ENCODE measurements at regions not wholly inside any gene's neighbourhood (a gene's known extent, or its start where the extent isn't known, plus 50 kb on each side); places are given as distances from the start of the nearest gene placed in this dataset.

DNA sequence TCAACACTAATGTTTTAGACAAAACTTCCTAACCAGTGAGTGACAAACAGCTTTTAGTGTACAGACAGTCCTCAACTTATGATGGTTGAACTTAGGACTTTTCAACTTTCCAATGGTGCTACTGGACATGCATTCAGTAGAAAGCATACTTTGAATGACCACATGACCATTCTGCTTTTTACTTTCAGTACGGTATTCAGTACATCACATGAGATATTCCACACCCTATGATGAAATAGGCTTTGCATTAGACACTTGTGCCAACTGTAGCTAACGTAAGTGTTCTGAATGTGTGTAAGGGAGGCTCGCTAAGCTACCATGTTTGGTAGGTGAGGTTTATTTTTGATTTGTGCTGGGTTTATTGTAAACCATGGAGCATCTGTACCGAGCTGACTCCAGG lies 113.7 kb downstream of the WNT7A start:
- Histone ChIP-seq H3K27me3 (no peaks in the 10 kb centered on the region), H4K20me1 (peaks cover 0 to 4% (median 0%) of the 10 kb centered on the region in 11 experiments; a peak in 2 of 22 replicates), H3K9ac (no peak overlapping the region), H3K4me1 (peaks cover 19 to 43% (median 39%) of the 10 kb centered on the region in 10 experiments), H3K9me3 (replicated peaks in 1 of 11) (peaks cover 11 to 22% (median 17%) of the 10 kb centered on the region in 11 experiments), H3K4me3 (no peak overlapping the region), H3K36me3 (no peaks in the 10 kb centered on the region), H3K27ac (no peak overlapping the region), H3K4me2 (no peak overlapping the region)
- TF ChIP-seq Cebpa-rat (IDR thresholded peaks at IDR 0.05): no peak

DNA sequence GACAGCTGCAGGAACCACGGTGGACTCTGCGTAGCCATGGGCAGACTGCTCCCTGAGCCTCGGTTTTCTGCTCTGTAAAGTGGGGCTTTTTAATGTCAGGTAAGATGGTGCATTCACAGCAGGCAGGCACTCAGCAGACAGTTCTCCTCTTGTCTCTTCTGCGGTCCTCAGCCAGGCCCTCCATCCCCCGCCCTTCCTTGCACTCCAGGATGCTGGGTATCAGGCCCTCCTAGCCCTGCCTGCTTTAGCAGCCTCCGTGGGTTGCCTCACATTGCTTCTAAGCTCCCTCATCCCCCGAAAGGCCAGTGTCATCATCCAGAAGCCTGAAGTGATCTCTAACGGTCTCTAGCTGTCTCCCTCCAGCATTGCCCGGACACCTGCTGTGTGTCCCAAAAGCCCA lies 115.7 kb downstream of the WNT7A start:
- peaks cover 8 to 23% (median 20%) of the 10 kb centered on the region in 10 experiments for H3K4me1 ChIP-seq
- TF ChIP-seq Cebpa-rat (IDR thresholded peaks at IDR 0.05): no peak
- H3K36me3 ChIP-seq: no peaks in the 10 kb centered on the region
- no peak overlapping the region for H3K27ac ChIP-seq
- H3K9ac ChIP-seq: no peak overlapping the region
- no peak overlapping the region for H3K4me2 ChIP-seq
- no peak overlapping the region for H3K4me3 ChIP-seq
- peaks cover 0 to 4% (median 0%) of the 10 kb centered on the region in 11 experiments; a peak in 2 of 22 replicates for H4K20me1 ChIP-seq
- H3K27me3 ChIP-seq: no peaks in the 10 kb centered on the region
- H3K9me3 ChIP-seq (replicated peaks in 1 of 11): peaks cover 11 to 22% (median 17%) of the 10 kb centered on the region in 11 experiments

DNA sequence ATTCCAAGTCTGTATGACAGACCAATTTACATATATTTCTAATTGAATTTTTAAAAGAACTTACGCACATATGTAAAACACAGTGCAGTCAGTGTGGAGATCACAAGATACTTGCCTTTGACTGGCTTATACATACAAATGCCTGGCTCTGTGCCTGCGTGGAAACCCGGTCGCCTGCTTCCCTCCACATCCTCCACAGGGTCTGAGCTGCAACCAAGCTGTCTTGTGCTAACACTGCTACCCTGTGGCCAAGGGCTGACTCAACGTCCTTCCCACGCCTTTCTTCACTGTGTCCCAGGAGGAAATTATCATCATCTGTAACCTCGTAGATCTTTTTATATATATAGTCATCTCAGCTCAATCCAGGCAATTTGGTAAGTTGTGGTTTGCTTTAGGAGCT lies 117.0 kb downstream of the WNT7A start:
- no peak for TF ChIP-seq Cebpa-rat (IDR thresholded peaks at IDR 0.05)
- Histone ChIP-seq H3K4me3 (no peak overlapping the region), H3K27me3 (no peaks in the 10 kb centered on the region), H4K20me1 (no peaks in the 10 kb centered on the region; a peak in 1 of 22 replicates), H3K9ac (no peak overlapping the region), H3K9me3 (replicated peaks in 1 of 11) (peaks cover 11 to 22% (median 17%) of the 10 kb centered on the region in 11 experiments), H3K36me3 (no peaks in the 10 kb centered on the region), H3K4me1 (peaks cover 3 to 10% (median 9%) of the 10 kb centered on the region in 10 experiments; a peak in 19 of 20 replicates), H3K27ac (no peak overlapping the region), H3K4me2 (no peak overlapping the region)

DNA sequence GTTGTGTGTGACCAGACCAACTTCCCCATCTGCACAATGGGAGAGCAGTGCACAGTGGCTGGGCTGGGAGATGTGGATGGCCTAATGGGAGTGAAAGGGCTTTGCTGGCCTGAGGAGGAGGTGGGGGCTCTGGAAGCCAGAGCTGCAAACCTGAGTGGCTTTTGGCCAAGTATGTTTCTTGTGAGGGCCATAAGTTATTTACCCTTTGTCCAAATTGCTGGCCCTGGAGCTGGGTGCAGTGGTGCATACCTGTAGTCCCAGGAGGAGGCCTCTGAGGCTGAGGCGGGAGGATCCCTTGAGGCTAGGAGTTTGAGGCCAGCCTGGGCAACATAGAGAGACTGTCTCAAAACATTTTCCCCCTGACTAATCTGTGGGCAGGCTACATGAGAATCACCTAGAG lies 129.1 kb downstream of the WNT7A start:
- Histone ChIP-seq H3K4me2 (no peak overlapping the region), H4K20me1 (no peaks in the 10 kb centered on the region), H3K4me3 (no peak overlapping the region), H3K27me3 (no peaks in the 10 kb centered on the region), H3K27ac (no peak overlapping the region), H3K9me3 (replicated peaks in 1 of 11) (peaks cover 2 to 13% (median 9%) of the 10 kb centered on the region in 11 experiments; a peak in 14 of 22 replicates), H3K4me1 (no peaks in the 10 kb centered on the region), H3K9ac (no peak overlapping the region), H3K36me3 (no peaks in the 10 kb centered on the region)
- TF ChIP-seq Cebpa-rat (IDR thresholded peaks at IDR 0.05): no peak

DNA sequence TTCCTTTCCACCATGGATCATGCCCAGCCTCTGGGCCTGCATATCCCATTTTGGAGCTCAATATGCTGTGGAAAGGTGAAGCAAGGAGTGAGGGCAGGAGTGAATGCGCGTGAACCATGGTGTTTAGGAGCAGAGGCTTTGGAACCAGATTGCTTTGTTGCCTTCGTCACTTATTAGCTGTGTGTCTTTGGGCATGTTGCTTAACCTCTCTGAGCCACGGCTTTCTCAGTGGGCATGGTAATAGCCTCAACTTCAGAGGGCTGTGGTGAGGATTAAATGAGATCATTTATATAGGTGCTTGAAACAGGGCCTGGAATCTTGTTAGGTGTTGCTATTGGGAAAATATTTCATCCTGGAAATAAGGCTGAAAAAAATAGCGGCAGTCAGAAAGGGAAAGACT lies 129.7 kb downstream of the WNT7A start:
- Histone ChIP-seq H3K4me1 (no peaks in the 10 kb centered on the region), H3K36me3 (no peaks in the 10 kb centered on the region), H4K20me1 (no peaks in the 10 kb centered on the region), H3K4me3 (no peak overlapping the region), H3K4me2 (no peak overlapping the region), H3K9ac (no peak overlapping the region), H3K27me3 (no peaks in the 10 kb centered on the region), H3K27ac (no peak overlapping the region), H3K9me3 (replicated peaks in 1 of 11) (peaks cover 0 to 8% (median 4%) of the 10 kb centered on the region in 11 experiments; a peak in 11 of 22 replicates)
- no peak for TF ChIP-seq Cebpa-rat (IDR thresholded peaks at IDR 0.05)

DNA sequence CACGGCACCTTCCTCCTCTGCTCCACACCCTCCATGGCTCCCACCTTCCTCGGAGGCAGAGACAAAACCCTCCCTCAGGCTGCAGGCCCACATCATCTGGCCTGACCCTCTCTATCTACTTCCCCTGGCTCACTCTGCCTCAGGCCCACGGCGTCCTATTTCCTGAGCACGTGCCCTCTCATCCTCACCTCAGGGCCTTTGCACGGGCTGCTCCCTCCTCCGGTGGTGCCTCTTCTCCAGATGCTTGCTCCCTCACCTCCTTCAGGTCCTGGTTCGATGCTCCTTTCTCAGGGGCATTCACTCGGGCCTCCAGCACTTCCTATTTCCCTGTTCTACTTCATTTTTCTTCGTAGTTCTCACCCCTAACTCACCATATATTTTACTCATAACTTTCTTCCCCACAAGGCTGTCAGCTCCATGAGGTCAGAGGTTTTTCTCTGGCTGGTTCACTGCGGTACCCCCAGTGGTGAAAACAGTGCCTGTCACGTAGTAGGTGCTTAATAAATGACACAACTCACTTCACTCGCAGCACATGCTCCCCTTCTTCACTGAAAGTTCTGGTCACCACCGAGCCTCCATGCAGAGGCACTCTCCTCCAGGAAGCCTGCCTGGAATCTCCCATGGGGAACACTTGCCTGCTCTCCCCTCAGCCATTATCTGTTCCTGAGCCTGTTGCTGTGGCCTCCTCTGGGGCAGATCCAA lies 130.7 kb downstream of the WNT7A start:
- no peaks in the 10 kb centered on the region for H4K20me1 ChIP-seq
- TF ChIP-seq Cebpa-rat (IDR thresholded peaks at IDR 0.05): no peak
- H3K4me3 ChIP-seq: no peak overlapping the region
- H3K36me3 ChIP-seq: no peaks in the 10 kb centered on the region
- no peak overlapping the region for H3K27ac ChIP-seq
- no peaks in the 10 kb centered on the region for H3K27me3 ChIP-seq
- H3K4me2 ChIP-seq: no peak overlapping the region
- H3K9ac ChIP-seq: no peak overlapping the region
- H3K9me3 ChIP-seq (replicated peaks in 1 of 11): peaks cover 6 to 8% (median 7%) of the 10 kb centered on the region in 11 experiments
- no peaks in the 10 kb centered on the region for H3K4me1 ChIP-seq

DNA sequence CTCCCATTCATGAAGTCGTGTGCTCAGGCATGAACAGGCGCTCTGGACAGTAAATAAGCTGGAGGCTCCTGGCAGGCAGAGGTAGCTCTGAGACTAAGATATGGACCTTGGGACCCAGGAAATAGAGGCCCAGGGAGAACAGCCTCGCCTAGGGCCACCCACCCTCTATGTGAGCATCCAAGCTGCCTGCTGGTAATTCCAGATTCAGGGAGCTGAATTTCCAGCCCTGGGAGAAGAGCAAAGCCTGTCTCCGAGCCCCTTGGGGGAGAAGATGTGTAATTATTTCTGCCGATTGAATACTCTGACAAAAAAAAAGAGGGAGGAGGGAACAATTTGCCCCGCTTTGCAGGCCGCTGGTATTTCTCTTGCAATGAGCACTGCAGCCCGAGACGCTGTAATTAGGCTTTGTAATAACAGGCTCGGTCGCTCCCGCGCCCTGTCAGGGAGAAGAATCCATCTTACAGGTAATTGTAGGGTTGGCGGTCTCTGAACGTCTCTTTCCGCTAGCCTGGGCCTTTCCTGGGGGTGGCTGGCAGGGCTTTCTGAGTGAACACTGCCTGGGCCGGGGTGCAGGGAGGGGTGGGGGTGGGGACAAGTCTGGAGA lies 131.5 kb downstream of the WNT7A start:
- Histone ChIP-seq H3K4me1 (no peaks in the 10 kb centered on the region), H3K4me2 (no peak overlapping the region), H3K9me3 (replicated peaks in 1 of 11) (peaks cover 14 to 16% (median 15%) of the 10 kb centered on the region in 11 experiments), H3K9ac (no peak overlapping the region), H3K36me3 (no peaks in the 10 kb centered on the region), H3K27ac (no peak overlapping the region), H4K20me1 (no peaks in the 10 kb centered on the region), H3K4me3 (no peak overlapping the region), H3K27me3 (no peaks in the 10 kb centered on the region)
- TF ChIP-seq Cebpa-rat (IDR thresholded peaks at IDR 0.05): no peak

DNA sequence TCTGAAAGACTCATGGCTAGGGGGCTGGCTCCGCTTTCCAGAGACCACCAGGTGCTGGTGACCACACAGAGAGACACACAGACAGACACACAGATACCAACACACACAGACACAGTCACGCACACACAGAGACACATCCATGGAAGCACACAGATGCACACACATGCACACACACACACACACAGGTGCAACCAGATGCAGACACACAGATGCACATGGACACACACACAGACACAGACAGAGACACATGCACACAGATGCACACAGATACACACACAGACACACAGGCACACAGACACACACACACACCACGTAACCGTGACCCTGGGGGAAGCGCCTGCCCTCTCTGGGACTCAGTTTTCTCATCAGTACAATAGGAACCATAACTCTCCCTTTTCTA lies 132.2 kb downstream of the WNT7A start:
- Histone ChIP-seq H3K36me3 (no peaks in the 10 kb centered on the region), H3K27me3 (no peaks in the 10 kb centered on the region), H4K20me1 (no peaks in the 10 kb centered on the region), H3K9ac (no peak overlapping the region), H3K4me2 (no peak overlapping the region), H3K4me3 (no peak overlapping the region), H3K27ac (no peak overlapping the region), H3K4me1 (no peaks in the 10 kb centered on the region), H3K9me3 (replicated peaks in 1 of 11) (peaks cover 22 to 23% (median 23%) of the 10 kb centered on the region in 11 experiments)
- no peak for TF ChIP-seq Cebpa-rat (IDR thresholded peaks at IDR 0.05)

DNA sequence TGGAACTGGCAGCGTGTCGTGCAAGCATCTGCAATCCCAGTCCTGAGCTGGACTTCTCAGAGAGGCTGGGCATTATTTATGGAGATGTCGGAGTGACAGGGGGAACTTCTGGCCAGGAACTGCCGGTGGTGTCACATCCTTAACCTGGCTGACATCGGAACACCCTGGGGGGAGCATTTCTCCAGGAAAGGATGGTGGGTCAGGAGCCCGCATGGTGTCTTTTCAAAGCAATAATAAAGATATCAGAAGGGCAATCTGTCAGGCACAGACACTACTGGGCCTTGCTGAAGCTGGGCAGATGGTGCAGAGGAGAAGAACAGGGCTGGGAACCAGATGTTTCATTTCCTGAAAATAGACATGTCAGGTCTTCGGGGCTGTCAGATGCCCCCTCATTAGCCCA lies 133.5 kb downstream of the WNT7A start:
- Histone ChIP-seq H3K9me3 (replicated peaks in 1 of 11) (peaks cover 31 to 35% (median 34%) of the 10 kb centered on the region in 11 experiments), H3K27ac (no peak overlapping the region), H3K4me2 (no peak overlapping the region), H4K20me1 (no peaks in the 10 kb centered on the region), H3K4me3 (no peak overlapping the region), H3K27me3 (no peaks in the 10 kb centered on the region), H3K4me1 (no peaks in the 10 kb centered on the region), H3K36me3 (no peaks in the 10 kb centered on the region), H3K9ac (no peak overlapping the region)
- no peak for TF ChIP-seq Cebpa-rat (IDR thresholded peaks at IDR 0.05)

DNA sequence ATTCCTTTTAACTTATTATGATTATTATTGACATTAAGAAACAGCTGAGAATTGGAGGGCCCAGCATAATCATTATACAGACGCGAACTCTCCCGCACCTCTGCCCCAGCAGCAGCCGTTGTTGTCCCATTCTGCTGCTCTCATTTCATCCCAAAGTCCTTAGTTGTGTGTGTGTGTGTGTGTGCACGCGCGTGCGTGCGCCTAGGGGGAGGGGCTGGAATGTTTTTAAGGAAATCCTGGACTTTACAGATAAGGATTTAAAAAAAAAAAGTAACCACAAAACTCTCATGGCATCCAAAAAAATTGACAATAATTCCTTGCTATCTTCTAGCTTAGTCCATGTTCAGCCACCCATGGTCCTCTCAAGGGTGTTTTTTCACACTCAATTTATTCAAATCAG lies 134.2 kb downstream of the WNT7A start:
- Histone ChIP-seq H3K27ac (no peak overlapping the region), H3K4me3 (no peak overlapping the region), H3K4me2 (no peak overlapping the region), H4K20me1 (no peaks in the 10 kb centered on the region), H3K9me3 (replicated peaks in 1 of 11) (peaks cover 31 to 41% (median 37%) of the 10 kb centered on the region in 11 experiments), H3K4me1 (no peaks in the 10 kb centered on the region), H3K27me3 (no peaks in the 10 kb centered on the region), H3K9ac (no peak overlapping the region), H3K36me3 (no peaks in the 10 kb centered on the region)
- TF ChIP-seq Cebpa-rat (IDR thresholded peaks at IDR 0.05): no peak
